ENCODE measurements at regions not wholly inside any gene's neighbourhood (a gene's known extent, or its start where the extent isn't known, plus 50 kb on each side); places are given as distances from the start of the nearest gene placed in this dataset.
A peak's percentile ranks its signal among the peaks of the same experiment; 100 is the strongest.

DNA sequence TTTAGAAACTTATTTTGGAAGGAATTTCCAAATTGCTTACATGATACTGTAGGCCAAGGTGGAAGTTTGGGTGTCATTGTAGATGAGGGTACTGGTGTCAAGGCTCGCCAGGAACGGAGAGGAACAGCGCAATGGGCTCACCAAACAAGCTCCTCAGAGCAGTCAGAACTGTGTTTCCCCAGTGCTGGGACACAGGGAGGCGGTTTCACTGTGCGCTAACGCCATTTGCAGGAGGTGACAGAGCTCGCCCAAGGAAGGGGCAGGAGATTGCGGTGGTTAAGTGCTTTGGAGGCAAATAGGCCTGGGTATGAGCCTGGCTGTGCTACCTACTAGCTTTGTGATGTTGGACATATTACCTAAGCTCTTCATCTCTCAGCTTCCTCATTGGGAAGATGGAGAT, 57.3 kb downstream of the HHEX start:
- no peak for DNase-seq

DNA sequence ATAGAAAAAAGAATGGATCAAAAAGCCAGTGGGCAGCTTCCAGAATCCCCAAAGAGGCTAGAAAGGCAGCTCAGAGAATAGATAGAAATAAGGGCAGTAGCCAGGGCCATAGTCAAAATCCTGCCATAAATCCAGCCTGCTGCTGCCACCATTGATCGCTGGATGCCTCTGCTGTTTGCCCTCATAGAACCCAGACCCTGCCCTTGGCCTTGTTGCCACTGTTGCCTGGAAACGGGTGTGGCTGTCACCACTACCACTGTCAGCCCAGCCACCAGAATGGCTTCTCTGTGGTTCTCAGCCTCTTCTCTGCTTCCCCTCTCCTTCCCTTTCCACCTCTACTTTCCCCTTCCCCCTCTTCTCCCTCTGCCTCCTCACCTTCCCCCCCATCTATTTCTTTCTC, 57.8 kb downstream of the HHEX start:
- no peak for DNase-seq

DNA sequence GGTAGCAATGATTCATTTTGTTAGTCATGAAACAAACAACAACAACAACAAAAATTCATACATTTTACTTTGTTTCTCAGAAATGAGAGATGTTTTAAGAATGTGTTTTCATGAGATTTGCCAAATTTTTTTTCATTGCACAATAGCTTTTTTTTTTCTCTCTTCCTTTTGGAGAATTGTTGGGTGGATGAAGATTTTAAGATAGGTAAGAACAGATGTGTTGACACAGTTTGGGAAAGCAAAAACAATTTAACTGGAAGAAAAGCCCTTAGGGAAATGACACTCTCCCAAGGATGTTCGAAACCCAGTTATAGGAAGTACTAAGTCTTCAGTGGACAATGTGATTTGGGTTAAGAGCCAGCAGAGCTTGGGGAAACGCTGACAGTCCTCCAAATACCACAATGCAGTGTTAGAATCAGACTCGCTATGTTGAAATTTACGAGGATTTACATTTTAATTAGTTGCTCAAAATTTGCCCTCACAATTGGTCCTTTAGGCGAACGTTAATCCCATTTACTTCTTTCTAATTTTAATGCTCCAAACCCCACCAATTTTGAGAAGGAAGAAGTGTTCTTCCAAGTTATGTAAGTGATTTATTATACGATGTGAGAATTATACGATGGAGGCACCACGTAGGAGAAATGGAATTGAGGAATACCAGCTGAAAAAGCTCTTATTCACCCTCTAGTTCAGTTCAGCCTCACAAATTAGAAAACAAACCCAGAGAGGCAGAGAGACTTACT, 61.2 kb downstream of the HHEX start:
- peak in 1 of 3 donors; percentile 6 for DNase-seq

DNA sequence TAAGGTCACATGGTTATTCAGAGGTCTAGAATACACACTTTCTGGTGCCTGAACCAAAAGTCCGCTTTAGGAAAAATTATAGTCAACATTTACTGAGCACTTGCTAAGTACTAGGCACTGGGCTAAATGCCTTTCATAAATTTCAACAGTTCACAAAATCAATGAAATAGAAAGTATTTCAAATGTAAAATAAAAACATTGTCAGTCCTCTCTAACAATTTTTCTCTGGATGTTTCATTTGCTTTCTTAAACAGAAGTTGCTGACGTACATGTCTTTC, 61.7 kb downstream of the HHEX start:
- DNase-seq: no peak

DNA sequence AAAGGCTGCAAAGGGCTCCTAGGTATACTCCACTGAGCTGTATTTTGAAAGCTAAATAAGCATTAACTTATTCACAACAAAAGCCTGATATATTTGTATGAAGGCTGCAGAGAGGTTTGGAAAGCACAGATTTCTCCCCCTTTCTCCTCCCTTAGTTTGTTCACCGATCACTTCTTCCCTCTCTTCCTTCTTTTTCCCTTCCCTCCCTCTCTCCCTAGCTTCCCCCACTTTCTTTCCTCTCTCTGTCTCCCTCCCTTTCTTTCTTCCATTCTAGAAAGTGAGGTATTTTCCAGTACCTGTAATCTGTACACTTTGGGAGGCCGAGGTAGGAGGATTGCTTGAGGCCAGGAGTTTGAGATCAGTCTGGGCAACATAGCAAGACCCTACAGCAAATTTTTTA, 62.1 kb downstream of the HHEX start:
- DNase-seq: no peak

DNA sequence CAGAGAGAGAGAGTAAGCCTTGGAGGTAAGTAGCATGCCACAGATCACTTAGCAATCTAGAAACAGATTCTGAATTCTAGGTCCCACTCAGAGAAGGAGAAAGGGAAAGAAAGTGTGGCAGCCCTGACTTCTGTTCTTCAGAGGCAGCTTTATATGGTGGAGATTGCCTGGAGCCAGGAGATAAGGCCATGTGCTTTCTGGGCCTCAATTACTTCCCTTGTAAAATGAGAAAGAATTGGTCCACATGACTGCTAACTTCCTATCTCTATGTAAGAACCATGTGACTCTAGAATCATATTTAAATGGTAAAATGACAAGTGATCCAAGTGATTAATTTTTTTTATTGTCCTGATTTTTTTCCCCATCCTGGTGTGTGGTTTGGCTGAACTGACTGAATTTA, 64.1 kb downstream of the HHEX start:
- DNase-seq: no peak

DNA sequence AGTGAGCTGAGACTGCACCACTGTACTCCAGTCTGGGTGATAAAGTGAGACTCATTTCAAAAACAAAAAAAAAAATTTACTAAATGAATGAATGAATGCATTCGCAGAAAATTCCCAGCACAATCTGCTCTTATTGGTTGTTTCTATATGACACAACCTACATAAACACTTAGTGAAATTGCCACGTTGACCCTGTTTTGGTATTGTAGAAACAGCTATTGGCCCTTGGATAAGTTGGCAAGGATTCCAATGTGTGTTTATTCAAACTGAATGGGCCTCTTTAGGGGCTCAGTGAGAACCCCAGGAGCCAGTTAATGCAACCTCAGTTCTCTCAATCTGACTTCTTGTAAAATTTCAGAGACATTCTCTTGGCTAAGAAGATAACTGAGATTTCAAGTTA, 66.0 kb downstream of the HHEX start:
- peak in 1 of 3 donors; percentile 7 for DNase-seq

DNA sequence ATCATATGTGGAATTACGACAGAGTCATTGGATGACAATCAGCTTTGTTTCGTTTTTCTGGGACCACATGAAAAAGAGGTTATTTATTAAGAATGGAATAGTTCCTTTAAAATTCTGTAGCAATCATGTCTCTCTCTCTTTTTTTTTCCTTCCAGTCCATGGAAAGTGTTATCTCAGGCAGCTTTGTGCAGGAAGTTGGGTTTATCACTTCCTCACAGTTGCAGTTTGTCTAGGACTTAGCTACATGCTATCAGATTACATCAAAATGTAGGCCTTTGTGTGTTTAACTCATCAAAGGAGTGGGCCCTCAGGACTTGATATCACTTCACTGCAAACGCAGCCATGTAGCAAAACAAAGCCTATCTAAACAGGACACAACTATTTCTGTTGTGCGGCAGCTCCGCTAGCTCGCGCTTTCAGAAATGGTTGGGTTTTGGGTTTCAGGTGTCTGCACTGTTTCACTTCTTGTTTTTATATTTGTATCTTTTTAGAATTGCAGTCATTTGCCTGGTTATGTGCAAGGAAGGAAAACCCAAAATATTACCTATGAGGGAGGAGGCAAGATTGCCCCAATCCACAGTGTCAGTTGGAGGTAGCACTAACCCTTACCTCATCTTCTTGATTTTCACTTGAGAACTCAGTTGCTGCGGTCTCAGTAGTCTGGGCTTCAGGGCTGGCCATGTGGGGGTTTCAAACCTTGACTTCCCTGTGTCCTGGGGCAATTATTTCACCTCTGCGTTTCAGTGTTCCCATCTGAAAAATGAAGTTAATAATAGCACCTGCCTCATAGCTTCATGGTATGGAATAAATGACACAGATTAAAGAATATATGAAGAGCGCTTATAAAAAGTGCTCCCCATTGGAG, 66.7 kb downstream of the HHEX start:
- peak in 1 of 3 donors; percentile 37 for DNase-seq

DNA sequence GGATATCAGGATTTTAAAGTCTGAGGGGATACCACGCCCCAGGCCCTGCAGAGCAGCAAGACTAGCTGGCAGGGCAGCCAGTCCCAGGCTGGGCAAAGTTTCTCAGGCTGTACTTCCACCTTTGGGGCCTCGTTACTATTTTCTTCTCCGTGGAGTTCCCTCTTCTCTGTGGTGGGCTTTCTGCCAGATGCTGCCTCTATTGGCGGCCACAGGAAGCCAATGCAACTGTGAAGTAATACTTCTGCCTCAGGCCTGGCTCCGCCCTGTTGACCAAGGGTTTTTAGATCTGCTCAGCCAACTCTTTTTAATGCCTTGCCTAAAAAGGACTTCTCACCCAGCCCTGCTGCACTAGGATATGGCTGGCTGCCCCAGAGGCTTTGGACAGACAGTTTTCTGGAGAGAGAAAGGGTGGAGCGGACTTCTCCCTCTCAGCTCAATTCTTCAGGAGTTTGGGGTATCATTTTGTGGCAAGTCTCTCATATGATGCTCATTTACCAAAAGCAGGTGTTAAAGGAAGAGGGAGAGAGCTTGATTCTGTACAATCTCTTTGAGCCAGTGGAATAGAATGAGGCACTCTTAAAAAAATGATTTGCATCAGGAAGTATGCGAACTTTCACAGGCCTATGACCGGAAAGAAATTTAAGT, 67.4 kb downstream of the HHEX start:
- peak; percentile 41 to 75 (median 60) for DNase-seq

DNA sequence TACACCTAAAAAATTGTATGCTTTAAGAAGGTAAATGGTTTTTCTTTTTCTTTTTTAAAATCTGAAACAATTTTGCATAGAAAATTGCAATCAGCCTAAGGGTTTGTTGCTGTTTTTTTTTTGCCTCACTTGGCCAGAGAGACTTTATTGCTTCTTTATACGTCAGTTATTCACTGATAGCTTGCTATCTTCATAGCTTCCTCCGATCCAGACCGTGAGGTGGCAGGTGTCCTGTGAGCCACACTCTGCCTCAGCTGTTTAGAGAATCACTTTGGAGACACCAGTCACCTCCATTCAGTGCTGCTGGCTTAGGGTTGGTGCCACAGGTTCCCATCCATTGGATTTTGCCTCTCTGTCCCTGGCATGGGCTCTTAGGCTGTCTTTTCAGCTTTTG, 68.0 kb downstream of the HHEX start:
- DNase-seq: no peak

DNA sequence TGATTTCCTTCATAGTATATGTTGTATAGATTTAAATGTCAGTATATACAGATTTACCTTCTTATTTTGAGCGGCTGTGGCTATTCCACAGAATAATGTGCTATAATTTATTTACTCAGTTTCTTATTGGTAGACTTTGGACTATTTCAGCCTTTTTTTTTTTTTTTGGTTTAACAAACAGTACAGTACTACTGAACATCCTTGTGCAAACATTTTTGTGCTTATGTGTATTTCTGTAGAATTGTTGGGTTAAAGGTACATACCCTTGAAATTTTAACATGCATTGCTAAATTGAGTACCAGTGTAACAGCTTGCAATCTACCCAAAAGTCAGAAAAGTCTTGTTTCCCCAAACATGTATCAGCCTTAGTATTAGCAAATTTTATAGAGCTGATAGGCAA, 68.8 kb downstream of the HHEX start:
- no peak for DNase-seq

DNA sequence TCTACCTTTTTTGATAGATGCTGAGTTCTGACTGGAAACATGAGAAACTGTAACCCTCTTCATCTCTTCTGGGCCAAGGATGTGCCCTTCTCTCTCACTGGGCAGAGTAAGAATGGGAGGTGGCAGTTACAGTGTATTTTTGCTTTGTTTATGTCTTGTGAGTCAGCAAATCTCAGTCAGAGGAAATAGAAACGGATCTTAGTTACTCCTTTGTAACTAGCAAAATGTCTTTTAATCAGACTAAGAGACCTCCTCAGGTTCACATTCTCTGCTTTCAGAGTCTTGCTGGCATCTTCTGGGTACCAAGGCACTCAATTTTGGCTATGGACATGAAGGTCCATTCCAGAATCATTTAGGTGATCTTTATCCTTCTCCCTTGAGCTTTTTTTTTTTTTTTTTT, 70.9 kb downstream of the HHEX start:
- no peak for DNase-seq

DNA sequence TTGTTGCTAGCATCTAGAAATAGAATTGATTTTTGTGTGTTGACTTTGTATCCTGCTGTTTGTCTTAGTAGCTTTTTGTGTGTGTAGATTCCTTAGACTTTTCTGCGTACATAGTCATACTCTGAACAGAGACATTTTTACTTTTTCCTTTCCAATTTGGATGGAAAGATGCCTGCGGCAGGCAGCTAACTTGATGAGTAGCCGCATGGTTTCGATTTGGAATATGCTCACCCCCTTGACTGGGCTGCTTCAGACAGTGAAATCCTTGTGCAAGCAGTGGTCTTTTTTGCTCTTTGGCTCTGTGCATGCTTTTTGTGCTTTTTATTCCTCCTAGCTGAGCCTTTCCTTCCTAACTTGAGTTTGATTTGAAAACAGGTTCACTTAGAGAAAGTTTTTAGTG, 71.8 kb downstream of the HHEX start:
- DNase-seq: no peak

DNA sequence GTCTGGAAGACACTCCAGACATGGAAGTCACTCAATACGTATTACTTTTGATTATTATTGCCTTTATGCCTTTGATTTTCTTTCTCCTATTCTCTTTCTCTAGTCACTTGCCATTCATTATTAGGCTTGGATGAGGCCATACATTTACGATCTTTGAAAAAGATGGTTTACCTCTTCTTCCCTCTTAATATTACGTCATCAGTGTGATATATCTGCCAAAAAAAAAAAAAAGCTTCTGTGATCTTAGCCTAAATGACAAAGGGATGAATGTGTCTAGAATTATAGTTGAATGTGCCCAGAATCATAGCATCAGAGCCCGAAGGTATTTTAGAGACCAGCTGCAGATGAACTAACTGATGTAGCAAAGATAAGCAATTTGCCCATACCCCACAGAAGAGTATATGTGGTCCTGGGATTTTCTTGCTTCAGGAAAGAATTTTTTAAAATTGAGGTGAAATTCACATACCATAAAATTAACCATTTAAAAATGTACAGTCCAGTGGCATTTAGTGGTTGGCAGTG, 73.9 kb downstream of the HHEX start:
- DNase-seq: no peak

DNA sequence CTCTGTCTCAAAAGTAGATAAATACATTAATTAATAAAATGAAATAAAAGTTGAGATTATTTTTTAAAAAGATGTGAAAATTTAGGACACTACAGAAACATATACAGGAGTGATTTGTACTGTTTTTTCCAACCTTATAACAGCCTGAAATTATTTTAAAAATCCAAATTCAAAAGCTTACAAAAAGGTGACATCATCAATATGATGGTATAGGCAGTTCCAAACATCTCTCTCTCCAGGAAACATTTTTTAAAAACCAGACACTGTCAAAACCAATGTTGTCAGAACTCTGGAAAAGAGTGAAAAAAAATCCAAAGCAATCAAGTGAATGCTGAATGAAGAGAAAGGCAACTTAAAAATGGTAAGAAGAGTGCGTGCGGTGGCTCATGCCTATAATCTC, 76.7 kb downstream of the HHEX start:
- DNase-seq: no peak

DNA sequence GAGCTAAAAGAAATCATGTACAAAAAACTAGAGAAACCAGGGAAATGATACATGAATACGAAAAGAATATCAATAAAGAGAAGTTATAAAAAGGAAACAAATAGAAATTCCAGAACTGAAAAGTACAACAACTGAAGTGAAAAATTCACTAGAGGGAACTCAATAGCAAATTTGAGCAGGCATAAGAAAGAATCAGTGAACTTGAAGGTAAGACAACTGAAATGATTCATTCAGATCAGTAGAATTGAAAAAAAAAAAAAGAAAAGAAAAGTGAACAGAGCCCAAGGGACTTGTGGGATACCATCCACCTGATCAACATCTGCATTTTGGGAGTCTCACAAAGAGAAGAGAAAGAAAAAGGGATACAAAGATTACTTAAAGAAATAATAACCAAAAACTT, 78.3 kb downstream of the HHEX start:
- no peak for DNase-seq

DNA sequence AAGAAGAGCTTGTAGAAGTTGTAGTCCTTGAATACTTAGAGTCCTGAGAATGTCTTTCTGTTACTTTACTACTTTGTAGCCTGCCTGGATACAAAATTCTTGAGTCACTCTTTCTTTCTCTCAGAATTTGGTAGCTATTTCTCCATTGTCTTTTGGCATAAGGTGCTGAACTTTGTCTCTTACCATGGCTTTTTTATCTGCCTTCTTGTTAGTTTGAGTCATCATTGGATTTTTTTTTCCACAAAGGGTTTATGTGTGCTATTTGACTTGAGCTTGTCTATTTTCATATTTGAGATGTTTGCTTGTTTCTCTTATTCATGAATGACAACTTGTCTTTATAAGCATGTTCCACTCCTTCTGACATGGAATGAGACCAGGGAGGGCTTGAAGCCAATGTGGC, 74.5 kb upstream of the EXOC6 start:
- no peak for DNase-seq

DNA sequence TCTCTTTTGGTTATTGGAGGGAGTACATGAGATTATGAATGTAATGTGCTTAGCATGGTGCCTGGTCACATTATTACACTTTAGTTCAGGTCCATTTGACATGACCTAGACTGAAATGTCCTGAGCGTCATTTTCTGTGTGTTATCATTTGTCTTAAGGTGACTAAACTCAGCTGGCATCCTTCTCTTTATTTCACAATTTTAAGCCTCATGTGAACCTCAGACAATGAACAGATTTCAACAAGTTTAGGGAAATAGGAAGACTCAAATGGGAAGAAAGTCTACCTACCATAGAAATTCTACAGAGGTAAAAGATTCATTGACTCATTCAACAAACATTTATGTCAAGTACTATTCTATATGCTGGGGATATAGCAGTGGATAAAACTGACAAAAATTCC, 70.2 kb upstream of the EXOC6 start:
- no peak for DNase-seq

DNA sequence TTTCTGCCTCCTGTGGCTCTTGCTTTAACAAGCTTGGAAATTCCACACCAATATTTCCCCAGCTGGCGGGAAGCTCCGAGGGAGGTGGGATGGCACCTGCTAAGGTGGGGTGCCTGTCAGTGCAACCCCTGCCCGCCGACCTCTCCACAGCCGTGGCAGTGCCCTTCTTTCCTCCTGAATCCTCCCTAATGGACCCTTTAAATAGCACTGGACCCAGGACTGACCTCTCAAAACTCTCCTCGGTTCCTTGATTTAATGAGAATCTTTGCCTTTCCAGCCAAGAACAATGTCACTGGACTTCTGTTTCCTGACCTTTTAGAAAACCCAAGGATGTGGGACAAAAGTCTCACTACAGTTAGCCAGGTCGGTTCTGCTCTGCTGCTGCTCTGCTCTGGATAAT, 63.2 kb upstream of the EXOC6 start:
- no peak for DNase-seq

DNA sequence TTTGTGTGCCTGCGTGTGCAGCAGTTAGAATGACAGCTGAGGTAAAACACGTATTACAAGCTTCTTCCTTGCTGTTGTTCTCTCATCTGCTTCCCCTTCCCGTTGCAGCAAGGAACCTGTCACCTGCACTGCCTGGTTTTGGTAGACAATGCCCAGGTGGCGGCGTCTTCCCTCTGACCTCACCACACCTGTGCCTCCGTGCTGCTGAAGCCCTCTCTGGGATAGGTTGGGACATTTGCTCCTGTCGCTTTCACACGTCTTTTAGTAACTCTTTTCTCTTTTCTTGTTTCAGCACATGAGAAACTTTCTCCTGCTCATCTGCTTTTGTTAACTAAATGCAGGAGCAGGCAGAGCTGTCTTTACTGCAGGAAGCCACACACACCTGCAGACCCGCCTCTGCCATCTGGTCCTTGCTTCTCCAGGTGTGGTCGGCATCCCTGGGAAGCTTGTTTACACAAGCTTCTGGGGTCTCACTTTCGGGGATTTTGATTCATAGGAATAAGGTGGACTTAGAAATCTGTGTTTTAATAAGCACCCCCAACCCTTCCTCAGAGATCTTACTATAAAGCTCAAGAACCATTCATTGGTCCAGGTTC, 60.7 kb upstream of the EXOC6 start:
- no peak for DNase-seq

DNA sequence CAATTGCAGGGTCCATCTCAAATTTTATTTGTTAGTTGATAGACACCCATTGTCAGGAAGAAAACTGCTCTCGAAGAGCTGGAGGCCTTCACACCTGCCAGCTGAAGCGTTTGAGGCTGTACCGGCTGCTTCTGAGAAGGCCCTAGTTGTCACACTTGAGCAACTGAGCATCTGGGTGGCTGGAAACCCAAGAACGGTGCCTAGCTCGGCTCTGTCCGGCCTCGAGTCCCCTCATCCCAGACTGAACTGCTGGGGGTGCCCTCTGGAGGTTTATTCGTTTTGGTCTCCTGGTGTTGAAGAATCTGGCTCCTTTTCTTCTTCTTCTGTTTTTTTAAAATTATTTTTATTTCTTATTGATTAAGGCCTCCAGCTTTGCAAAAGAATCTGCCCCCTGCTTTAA, 59.3 kb upstream of the EXOC6 start:
- DNase-seq: no peak

DNA sequence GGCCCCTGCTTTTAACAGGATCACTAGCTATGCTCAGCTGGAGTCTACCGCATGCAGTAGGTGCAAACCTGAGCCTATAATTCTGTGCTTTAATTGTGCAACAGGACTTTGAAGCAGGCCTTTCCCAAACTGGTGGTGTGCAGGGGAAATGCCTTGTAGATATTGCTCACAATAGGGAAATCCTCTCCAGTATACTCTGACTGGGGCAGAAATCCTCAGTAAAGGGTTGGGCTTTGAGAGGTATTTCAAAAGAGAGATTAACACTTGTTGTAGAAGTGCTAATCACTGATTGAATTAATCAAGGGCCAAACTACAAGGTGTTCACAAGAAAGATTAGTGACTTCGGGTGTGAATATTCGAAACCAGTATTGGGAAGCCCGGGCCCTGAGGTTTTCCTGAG, 58.5 kb upstream of the EXOC6 start:
- DNase-seq: no peak

DNA sequence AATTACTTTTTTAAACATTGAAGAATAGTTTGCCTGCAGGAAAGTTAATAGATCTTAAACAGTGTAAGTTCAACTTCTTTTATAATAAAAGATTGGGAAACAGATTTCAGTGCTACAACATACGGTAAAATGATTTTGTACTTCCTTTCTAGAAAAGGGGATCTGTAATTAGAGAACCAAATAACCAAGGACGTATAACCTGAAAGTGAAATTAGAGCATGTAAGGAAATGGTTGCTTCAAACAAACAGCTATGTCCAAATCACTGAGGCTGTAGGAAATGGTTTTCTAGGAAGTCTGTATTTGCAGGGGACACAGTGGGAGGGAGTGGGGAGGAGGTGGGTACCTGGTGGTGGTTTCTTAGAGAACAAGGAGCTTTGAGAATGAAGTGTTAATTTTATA, 57.9 kb upstream of the EXOC6 start:
- DNase-seq: no peak

Data from muscle of back (tissue), 3 donors.